Gastroesophageal sphincter (tissue), 4 donors: ENCODE measurements at regions not wholly inside any gene's neighbourhood (a gene's known extent, or its start where the extent isn't known, plus 50 kb on each side); places are given as distances from the start of the nearest gene placed in this dataset.

ENCODE experiments used
- ATAC-seq: fragments of 150-250 bp; one replicate; pipeline ENCODE4 v1.9.1; 2016; ENCODE audit warnings: mild to moderate bottlenecking, moderate library complexity
- H3K27ac ChIP-seq, 4 donors: fragments of 200-600 bp; sonication (generic) in 3 of 4; 1 replicate in 3 of 4; 2 replicates in 1 of 4; pipeline ENCODE4 v1.5.1; 2016 to 2019
- H3K27me3 ChIP-seq: fragments of 200-600 bp; sonication (generic); one replicate; pipeline ENCODE4 v1.5.1; 2019
- H3K36me3 ChIP-seq, 2 donors: fragments of 200-600 bp; sonication (generic); one replicate each; pipeline ENCODE4 v1.5.1; 2019; ENCODE audit warnings: control low read depth in 1 of 2
- H3K4me1 ChIP-seq, 3 donors: fragments of 200-600 bp; sonication (generic); 1 replicate in 2 of 3; 2 replicates in 1 of 3; pipeline ENCODE4 v1.5.1; 2016 to 2019; ENCODE audit warnings: control low read depth in 2 of 3
- H3K4me3 ChIP-seq, 2 donors: fragments of 200-600 bp; sonication (generic); one replicate each; pipeline ENCODE4 v1.5.1; 2019; ENCODE audit warnings: mild to moderate bottlenecking in 1 of 2, moderate library complexity in 1 of 2
- H3K9me3 ChIP-seq, 3 donors: fragments of 200-600 bp; sonication (generic); one replicate each; pipeline ENCODE4 v1.5.1; 2017 to 2019; ENCODE audit warnings: control low read depth in 2 of 3
- EP300 ChIP-seq: sonication (generic); formaldehyde crosslinking; IDR thresholded peaks from one replicate; pipeline ENCODE4 v1.6.1; 2017; ENCODE audit warnings: antibody characterized with exemption, mild to moderate bottlenecking
- POLR2A ChIP-seq, 2 donors: fragments of 450-650 bp; IDR thresholded peaks; one replicate each; pipeline ENCODE4 v1.6.1; 2017; ENCODE audit warnings: antibody characterized with exemption in 2 of 2, mild to moderate bottlenecking in 2 of 2, moderate library complexity in 1 of 2
- POLR2AphosphoS5 ChIP-seq: sonication (generic); formaldehyde crosslinking; IDR thresholded peaks from one replicate; pipeline ENCODE4 v1.6.1; 2017; ENCODE audit warnings: antibody characterized with exemption
- WGBS, 2 donors: methylation state at CpG; one replicate each; pipeline ENCODE4 v1.1.5; 2018; ENCODE audit warnings: low coverage in 1 of 2; 5-methylcytosine and 5-hydroxymethylcytosine counted together
- TF ChIP-seq, protein P1 (sequence below), 4 experiments: fragments of 200-600 bp in 2 of 4; fragments of 450-650 bp in 2 of 4; sonication (generic) in 1 of 4; IDR thresholded peaks; one replicate each; pipeline ENCODE4 v1.5.1; 2017 to 2019; ENCODE audit warnings: antibody characterized with exemption in 4 of 4, mild to moderate bottlenecking in 2 of 4, moderate library complexity in 2 of 4

DNA sequence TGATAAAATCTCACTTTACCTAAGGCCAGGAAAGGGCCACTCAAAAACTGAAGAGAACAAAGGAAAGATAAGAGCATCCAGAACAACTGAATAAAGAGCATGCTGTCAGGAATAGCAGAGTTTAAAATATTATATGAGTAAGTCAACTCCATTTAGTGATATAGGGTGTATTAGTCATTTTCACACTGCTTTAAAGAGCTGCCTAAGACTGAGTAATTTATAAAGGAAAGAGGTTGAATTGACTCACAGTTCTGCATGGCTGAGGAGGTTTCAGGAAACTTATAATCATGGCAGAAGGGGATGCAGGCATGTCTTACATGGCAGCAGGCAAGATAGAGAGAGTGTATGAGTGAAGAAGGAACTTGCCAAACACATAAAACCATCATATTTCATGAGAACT lies 778.0 kb upstream of the NECTIN3 start:
- Histone ChIP-seq H3K27ac (no peak overlapping the region), H3K4me1 (no peaks in the 10 kb centered on the region), H3K27me3 (no peaks in the 10 kb centered on the region), H3K9me3 (no peaks in the 10 kb centered on the region), H3K36me3 (no peaks in the 10 kb centered on the region), H3K4me3 (no peak overlapping the region)
- TF ChIP-seq, protein P1, sequence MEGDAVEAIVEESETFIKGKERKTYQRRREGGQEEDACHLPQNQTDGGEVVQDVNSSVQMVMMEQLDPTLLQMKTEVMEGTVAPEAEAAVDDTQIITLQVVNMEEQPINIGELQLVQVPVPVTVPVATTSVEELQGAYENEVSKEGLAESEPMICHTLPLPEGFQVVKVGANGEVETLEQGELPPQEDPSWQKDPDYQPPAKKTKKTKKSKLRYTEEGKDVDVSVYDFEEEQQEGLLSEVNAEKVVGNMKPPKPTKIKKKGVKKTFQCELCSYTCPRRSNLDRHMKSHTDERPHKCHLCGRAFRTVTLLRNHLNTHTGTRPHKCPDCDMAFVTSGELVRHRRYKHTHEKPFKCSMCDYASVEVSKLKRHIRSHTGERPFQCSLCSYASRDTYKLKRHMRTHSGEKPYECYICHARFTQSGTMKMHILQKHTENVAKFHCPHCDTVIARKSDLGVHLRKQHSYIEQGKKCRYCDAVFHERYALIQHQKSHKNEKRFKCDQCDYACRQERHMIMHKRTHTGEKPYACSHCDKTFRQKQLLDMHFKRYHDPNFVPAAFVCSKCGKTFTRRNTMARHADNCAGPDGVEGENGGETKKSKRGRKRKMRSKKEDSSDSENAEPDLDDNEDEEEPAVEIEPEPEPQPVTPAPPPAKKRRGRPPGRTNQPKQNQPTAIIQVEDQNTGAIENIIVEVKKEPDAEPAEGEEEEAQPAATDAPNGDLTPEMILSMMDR (IDR thresholded peaks at IDR 0.05), result no peak
- TF ChIP-seq EP300, result no peak
- no peak for TF ChIP-seq POLR2AphosphoS5
- no peak for TF ChIP-seq POLR2A (IDR thresholded peaks at IDR 0.05)
- ATAC-seq, result no peak

DNA sequence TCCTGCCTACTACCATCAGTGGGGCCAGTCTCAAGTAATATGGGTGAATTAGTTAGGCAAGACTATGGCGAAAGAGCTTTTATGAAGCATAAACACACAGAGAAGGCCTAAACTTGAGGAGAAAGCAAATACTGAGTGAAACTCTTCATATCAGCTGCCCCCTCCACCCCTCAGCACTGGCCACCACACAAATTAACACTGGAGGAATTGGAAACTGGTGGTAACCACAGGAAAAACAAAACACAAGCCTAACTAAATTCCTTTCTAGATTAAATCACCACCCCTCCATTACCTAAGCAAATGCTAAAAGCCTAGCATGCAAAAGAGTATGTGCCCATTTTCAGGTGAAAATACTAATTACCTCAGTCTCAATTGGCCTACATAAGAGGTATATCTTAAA lies 774.7 kb upstream of the NECTIN3 start:
- no peaks in the 10 kb centered on the region for H3K36me3 ChIP-seq
- no peak overlapping the region for H3K27ac ChIP-seq
- WGBS, 2 donors, result 89 to 100% methylated on average over 1 of the region's 1 CpG
- H3K4me1 ChIP-seq, result no peaks in the 10 kb centered on the region
- no peaks in the 10 kb centered on the region for H3K9me3 ChIP-seq
- no peak for ATAC-seq
- no peaks in the 10 kb centered on the region for H3K27me3 ChIP-seq
- no peak overlapping the region for H3K4me3 ChIP-seq
- TF ChIP-seq EP300, result no peak
- no peak for TF ChIP-seq POLR2AphosphoS5
- TF ChIP-seq, protein P1 (IDR thresholded peaks at IDR 0.05), result no peak
- TF ChIP-seq POLR2A (IDR thresholded peaks at IDR 0.05), result no peak

DNA sequence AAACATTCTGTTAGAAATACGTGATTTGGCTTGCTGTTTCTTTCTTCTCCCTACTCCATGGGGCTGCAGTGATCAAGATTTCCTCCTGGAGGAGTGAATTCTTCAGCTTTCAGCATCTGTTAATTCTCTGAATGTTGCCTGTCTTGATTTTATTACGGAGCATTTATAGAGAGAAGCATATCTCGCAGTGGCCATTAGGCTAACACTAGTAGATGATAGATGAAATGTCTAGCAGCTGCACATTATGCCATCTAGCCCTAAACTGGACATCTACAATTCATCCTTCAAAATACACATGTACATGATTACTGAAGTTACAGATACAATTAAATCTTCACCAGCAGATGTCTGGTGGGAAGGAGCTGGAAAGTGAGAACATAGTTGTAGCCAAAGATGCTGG lies 769.8 kb upstream of the NECTIN3 start:
- ATAC-seq, result no peak
- H3K27me3 ChIP-seq, result no peaks in the 10 kb centered on the region
- 64 to 83% methylated on average over 3 of the region's 3 CpGs for WGBS, 2 donors
- H3K9me3 ChIP-seq, result no peaks in the 10 kb centered on the region
- H3K36me3 ChIP-seq, result no peaks in the 10 kb centered on the region
- H3K4me1 ChIP-seq, result no peaks in the 10 kb centered on the region
- H3K27ac ChIP-seq, result no peak overlapping the region
- TF ChIP-seq, protein P1 (IDR thresholded peaks at IDR 0.05), result no peak
- no peak for TF ChIP-seq EP300
- TF ChIP-seq POLR2A (IDR thresholded peaks at IDR 0.05), result no peak
- no peak for TF ChIP-seq POLR2AphosphoS5
- no peak overlapping the region for H3K4me3 ChIP-seq

DNA sequence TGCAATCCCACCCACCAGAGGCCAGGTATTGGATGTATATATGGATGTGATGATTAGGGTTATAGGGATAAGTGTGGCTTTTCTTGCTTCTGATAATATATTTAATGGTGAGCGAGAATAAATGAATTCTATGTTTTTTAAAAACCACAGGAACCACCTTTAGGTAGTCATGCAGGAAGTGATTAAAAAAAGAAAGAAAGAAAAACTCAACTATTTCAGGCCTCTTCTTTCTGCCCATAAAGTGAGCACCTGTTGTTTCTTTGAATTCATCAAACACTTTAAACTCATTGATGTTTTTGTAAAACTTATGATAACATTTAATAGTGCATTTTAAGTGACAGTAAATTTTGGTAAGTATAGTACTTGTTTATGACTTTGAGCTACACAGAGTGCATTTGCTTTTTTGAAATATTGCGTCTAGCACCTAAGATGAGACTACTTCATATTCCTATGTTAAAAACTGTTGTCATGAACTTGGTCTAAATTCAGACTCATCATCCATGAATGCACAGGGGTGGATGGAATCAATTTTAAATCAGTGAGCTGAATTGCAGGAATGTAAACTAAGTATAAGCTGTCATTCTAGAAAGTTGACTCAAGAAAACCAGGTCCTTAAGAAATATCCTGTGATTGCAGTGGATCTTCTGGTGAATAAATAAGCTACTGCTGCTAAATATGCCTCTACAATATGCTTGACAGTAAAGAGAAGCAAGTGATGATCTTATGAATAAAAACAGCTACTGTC lies 764.4 kb upstream of the NECTIN3 start:
- Histone ChIP-seq H3K9me3 (no peaks in the 10 kb centered on the region), H3K4me1 (no peaks in the 10 kb centered on the region), H3K36me3 (no peaks in the 10 kb centered on the region), H3K27me3 (no peaks in the 10 kb centered on the region), H3K27ac (no peak overlapping the region), H3K4me3 (no peak overlapping the region)
- TF ChIP-seq, protein P1 (IDR thresholded peaks at IDR 0.05), result no peak
- no peak for TF ChIP-seq POLR2A (IDR thresholded peaks at IDR 0.05)
- TF ChIP-seq POLR2AphosphoS5, result no peak
- no peak for TF ChIP-seq EP300
- 92 to 93% methylated on average over 2 of the region's 2 CpGs for WGBS, 2 donors
- ATAC-seq, result no peak

DNA sequence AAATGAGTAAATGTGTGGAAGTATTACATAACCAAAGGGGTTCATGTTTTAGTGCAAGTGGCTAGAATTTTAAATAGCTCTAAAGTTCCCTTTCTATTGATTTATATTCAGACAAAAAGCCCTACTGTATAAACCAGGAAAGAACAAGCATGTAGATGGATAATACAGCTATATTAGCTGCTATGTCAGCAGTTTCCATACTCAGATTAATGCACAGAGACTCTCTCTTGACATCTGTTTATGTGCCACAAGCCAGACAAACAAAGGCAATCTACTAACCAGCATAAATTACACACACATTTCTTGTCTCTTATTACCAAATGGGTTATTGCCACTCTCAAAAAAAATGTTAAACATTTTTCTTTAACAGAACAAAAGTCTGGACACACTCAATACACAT lies 760.1 kb upstream of the NECTIN3 start:
- Histone ChIP-seq H3K4me1 (no peaks in the 10 kb centered on the region), H3K27ac (no peak overlapping the region), H3K27me3 (no peaks in the 10 kb centered on the region), H3K9me3 (no peaks in the 10 kb centered on the region), H3K36me3 (no peaks in the 10 kb centered on the region), H3K4me3 (no peak overlapping the region)
- TF ChIP-seq, protein P1 (IDR thresholded peaks at IDR 0.05), result no peak
- no peak for TF ChIP-seq POLR2AphosphoS5
- TF ChIP-seq POLR2A (IDR thresholded peaks at IDR 0.05), result no peak
- no peak for TF ChIP-seq EP300
- no peak for ATAC-seq
